Esophagus muscularis mucosa (tissue), 3 donors: ENCODE measurements at regions not wholly inside any gene's neighbourhood (a gene's known extent, or its start where the extent isn't known, plus 50 kb on each side); places are given as distances from the start of the nearest gene placed in this dataset.

ENCODE experiments used
- CTCF ChIP-seq, 3 experiments: fragments of 200-600 bp in 2 of 3; fragments of 450-650 bp in 1 of 3; sonication (generic) in 2 of 3; IDR thresholded peaks; one replicate each; pipeline ENCODE4 v1.5.1; 2017 to 2019; ENCODE audit warnings: antibody characterized with exemption in 3 of 3, mild to moderate bottlenecking in 2 of 3, moderate library complexity in 1 of 3
- POLR2A ChIP-seq: fragments of 450-650 bp; IDR thresholded peaks from one replicate; pipeline ENCODE4 v1.6.1; 2017; ENCODE audit warnings: antibody characterized with exemption, moderate library complexity, mild to moderate bottlenecking, low read depth
- POLR2AphosphoS5 ChIP-seq, 2 donors: sonication (generic); formaldehyde crosslinking; IDR thresholded peaks; one replicate each; pipeline ENCODE4 v1.6.1; 2017; ENCODE audit warnings: antibody characterized with exemption in 2 of 2

GRCh38 chr3:110804856-110805255 is 266.8 kb upstream of the NECTIN3 start:
- TF ChIP-seq CTCF (IDR thresholded peaks at IDR 0.05), result no peak
- no peak for TF ChIP-seq POLR2AphosphoS5 (IDR thresholded peaks at IDR 0.05)
- no peak for TF ChIP-seq POLR2A
